ENCODE measurements at regions not wholly inside any gene's neighbourhood (a gene's known extent, or its start where the extent isn't known, plus 50 kb on each side); places are given as distances from the start of the nearest gene placed in this dataset.

- no peak for TF ChIP-seq CTCF (conservative IDR thresholded peaks at IDR 0.05; ENCODE audit: low read depth, low read length)
- TF ChIP-seq EZH2 (IDR thresholded peaks at IDR 0.05; ENCODE audit: low read length, unreplicated experiment): no peak
- TF ChIP-seq EZH2phosphoT487 (IDR thresholded peaks at IDR 0.05; ENCODE audit: borderline replicate concordance, low read length): no peak
Measured at GRCh38 chr18:53660306-53660705, 564.2 kb downstream of the MBD2 start.

Data from PC-3 (cell line).